NCI-H82 treated with DMSO at 0.1 percent for 48 hours (cell line): ENCODE measurements at regions not wholly inside any gene's neighbourhood (a gene's known extent, or its start where the extent isn't known, plus 50 kb on each side); places are given as distances from the start of the nearest gene placed in this dataset.
"Not testable (repeated sequence)": the region's sequence is repeated elsewhere in the genome, so short reads cannot be mapped to it uniquely, and the experiment has no call there.

ENCODE experiments used
- DNase-seq: peaks from one replicate; lab custom pipeline; 2025; ENCODE audit not compliant: unreplicated experiment; lab: John Stamatoyannopoulos, UW

DNA sequence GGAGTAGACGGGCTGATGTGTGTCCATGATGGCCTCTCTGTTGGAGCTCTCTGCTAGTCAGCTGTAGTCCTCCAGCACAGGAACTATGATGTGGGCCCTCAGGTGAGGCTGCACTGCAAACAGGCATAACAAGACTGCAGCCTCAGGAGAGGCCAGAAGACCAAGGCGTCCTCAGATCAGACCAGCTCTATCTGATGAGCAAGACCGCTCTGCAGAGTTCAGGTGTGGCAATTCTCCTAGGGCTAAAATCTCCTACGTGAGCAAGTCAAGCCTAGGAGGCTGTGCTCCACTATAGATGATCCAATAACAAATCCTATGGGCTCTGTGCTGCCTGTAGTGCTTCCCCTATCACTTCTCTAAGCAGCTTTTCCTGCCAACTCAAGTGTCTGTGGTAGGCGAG, 633.4 kb upstream of the SYNCRIP start:
- no peak for DNase-seq

DNA sequence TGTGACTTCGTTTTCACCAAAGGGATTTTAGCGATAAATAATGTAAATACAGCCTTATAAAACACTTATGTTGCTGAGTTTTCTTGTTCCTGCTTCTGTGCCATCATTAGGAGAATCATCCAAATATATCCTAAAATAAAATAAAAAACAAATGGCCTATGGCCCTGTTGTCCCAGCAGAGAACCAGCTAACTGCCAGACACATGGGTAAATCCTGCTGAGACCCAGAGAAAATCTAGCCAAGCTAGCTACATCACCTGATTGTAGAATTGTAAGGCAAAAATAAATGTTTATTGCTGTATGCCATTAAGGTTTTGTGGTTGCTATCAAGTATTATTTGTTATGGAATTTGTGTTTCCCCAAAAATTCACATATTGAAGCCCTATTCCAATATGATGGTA, 631.2 kb upstream of the SYNCRIP start:
- DNase-seq = no peak

DNA sequence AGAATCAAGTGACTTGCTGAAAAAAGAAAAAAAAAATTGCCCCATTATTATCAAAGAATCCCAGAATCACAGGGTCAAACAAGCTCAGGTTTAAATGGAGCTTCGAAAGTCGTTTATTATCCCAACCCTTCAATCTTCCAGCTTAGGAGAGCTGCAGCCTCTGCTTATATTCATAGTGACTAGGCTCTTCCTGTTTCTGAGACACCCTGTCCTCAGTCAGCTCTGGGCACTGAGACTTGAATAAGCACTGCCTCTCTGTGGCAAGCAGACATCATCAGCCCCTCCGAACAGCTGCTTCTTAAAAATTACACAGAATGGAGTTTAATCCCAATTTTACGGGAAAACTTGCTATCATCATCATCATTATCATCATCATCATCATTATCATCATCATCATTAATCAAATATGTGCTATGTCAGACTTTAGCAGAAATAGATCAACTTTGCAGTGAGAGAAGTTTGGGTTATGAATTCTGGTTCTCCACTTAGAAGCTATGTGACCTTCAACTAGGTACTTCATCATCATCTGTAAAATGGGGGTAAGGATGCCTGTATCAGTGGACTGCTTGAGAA, 614.0 kb upstream of the SYNCRIP start:
- no peak for DNase-seq

DNA sequence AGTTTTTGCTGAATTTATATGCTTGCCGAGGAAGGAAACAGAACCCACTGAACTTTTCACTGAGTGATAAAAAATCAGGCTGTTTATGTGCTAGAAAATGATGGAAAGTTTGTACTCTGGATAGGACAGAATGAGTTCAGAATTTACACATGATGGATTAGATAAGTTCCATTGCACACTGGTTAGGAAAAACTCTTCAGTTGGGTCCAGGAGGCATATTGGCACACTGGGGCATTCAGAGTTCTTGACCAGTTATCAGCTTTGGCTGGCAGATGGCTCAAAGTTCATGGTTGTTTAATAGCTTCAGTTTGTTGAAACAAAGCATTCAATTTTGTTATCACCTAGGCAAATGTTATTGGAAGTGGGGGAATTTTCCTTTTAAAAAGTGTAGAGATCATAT, 613.3 kb upstream of the SYNCRIP start:
- no peak for DNase-seq

DNA sequence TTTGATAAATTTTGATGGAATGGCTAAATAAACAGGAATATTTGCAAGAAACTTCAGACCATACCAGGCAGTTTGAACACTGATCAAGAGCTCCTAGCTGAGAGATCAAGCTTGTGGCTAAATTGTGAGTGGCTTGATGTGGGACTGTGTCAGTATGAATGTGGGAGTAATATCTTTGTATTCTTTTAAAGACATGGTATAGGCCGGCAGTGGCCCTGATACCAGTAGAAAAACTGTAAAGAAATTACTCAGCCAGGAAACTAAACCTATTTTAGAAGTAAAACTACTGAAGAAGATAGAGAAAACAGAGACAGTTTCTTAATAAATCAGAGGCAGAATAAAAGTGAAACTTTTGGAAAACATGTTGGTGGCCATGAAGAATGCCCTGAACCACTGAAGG, 608.4 kb upstream of the SYNCRIP start:
- no peak for DNase-seq

DNA sequence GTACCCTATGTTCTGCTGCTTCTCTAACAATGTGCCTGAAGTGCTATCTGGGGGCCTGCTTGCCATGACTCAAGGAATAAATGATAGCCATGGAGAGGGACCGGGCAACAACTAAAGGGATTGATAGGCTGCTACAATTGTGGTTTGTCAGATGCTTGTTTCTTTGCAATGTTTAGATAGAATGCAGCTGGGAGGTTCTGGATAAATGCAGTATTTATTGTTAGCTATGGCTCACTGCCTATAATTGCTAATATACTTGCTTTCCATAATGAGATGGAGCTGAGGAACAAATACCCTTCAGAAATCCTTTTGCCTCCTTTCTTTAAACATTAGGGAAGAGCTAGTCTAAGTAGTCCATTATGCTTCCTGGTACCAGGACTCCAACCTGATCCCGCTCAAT, 575.2 kb upstream of the SYNCRIP start:
- DNase-seq = no peak

DNA sequence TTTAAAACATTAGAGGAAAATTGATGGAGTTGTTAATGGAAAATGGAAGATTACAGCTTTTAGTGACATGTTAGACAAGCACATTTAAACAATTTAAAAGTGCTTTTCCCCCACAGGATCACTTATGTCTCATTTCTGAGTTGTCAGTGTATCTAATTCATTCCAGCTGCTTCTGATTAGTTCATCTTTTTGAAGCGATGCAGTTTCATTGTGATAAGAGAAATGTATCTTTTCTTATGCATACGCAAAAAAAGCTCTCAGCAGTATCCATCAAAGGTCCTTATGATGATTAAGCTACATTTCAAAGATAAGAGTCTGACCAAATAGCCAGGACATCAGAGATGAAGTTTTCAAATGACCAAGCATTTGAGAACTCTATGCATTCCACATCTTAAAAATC, 572.6 kb upstream of the SYNCRIP start:
- DNase-seq = no peak

DNA sequence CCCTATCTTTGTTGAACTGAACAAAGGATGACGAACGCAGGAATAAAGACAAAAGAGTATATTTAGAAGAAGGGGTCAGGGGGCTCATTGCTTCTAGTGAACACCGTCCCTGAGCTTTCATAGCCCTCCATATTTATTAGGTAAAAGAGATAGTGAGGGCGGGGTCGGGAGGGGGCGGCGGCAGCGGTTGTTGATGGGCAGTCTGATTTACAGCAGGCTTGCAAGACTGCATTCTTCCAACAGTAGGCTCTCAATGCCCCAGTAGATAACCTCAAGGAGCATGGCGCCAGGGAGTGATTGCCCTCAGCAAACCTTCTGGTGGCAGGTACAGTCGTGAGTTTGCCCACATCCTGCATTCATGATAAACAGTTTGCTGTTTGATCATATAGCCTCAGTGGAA, 563.3 kb upstream of the SYNCRIP start:
- DNase-seq = no peak

DNA sequence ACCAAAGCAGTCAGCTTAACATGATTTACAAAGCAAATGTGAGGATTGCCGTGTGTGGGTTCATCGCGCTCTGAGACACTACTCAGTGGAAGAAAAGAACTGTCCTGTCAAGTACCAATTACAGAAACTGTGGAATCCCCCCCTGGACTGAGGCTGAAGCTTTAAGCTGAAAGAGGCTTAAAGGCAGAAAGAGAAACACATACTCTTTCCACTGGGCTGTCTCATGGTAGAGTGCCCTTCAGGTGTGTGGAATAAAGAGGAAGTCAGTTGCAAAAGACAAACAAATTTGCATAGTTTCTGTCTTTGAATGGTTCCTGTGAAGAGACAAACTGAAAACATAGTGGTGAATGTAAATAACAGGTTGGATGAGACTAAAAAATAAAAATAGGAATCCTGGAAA, 560.4 kb upstream of the SYNCRIP start:
- DNase-seq = no peak

DNA sequence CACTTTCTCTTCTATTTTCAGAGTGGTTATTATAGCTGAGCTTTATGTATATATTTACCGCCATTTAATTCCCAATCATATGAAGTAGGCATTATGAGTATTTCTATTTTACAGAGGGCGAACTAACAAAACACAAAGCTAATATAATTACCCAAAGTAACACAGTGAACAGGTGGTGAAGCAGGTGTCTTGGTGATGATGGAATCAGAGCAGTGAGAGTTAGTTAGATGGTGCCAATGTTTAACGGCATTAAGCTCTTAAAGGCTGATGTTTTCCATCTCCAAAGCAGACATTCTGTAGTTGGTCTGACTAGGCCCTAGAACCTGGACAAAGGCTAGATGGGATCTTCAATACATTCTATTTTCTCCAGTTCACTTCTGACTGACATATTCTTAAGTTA, 551.1 kb upstream of the SYNCRIP start:
- DNase-seq = no peak

DNA sequence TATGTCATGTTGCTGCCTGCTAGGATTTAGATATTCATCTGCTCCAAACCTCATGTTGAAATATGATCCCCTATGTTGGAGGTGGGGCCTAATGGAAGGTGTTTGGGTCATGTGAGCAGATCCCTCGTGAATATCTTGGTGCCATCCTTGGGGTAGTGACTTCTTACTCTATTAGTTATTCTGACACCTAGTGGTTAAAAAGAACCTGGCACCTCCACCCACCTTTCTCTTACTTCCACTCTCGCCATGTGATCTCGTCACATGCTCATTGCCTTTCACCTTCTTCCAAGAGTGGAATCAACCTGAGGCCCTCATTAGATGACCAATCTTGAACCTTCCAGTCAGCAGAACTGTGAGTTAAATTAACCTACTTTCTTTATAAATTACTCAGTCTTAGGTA, 549.4 kb upstream of the SYNCRIP start:
- peak; percentile 11 for DNase-seq

DNA sequence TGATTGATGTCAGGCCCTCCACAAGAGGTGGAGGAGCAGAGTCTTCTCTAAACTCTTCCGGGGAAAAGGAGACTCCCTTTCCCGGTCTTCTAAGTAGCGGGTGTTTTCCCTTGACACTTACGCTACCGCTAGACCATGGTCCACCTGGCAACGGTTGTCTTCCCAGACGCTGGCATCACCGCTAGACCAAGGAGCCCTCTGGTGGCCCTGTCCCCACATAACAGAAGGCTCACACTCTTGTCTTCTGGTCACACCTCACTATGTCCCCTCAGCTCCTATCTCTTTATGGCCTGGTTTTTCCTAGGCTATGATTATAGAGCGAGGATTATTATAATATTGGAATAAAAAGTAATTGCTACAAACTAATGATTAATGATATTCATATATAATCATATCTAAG, 532.5 kb upstream of the SYNCRIP start:
- DNase-seq = peak; percentile 21

DNA sequence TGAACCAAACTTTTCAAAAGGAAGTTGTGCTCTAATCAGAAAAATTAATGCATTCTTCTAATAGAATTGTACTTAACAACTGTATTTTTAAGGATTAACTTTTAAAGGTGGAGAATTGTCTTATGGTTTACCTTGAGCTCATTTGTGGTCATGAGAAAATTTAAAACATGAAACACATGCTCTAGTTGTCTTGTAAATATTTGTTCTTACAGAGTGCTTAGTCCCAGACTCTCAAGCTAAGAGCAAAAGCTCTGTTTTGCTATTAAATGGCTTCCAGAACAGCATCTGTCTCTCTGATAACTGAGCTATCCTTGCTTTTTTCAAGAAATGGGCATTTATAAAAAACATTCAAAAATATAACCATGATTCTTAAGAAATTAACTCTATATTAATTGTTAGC, 512.2 kb upstream of the SYNCRIP start:
- no peak for DNase-seq

DNA sequence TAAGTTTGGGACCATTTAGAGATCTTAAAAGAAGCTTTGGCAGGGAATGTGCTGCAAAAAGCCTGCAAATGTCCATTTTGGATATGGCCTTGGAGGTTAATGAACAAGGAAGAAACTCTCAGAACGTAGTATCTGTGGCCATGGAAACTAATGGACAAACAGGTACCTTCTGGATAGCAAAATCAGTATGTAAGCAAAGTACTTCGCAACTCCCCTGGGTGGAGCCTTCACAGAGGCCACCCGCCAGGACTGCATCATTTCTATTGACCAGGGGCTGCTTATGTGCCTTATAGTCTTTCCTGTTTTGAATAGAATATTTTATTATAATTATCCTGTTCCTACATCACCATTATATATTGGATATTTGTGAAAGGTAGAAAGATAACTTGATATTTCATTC, 510.8 kb upstream of the SYNCRIP start:
- no peak for DNase-seq

DNA sequence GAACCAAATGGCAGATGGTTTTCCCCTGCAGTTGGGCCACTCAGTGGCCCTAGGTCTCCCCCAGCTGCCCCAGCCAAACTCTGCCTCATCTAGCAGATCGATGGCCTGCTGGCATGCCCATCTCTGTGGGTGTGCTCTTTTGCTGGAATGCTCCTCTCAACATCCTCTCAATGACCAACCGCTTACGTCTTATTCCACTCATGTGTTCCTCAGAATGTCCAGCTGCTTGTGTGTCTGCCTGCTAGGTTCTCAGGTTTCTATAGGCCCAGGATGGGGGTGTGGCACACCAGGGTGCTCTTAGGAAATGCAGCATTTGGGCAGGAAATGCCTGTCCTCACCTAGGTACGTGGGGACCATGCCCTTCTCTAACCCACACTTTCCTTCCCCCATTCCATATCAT, 509.9 kb upstream of the SYNCRIP start:
- no peak for DNase-seq

DNA sequence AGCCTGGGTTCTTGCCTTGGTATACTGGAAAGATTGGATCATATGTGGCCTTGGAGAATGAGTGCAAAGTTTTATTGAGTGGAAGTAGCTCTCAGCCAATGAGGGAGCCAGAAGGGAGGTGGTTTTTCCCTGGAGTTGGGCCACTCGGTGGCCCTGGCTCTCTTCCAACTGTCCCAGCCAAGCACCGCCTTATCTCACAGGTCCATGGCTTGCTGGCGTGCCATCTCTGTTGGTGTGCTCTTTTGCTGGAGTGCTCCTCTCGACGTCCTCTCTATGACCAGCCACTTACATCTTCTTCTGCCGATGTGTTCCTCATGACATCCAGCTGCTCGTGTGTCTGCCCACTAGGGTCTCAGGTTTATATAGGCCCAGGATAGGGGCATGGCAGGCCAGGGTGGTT, 505.9 kb upstream of the SYNCRIP start:
- DNase-seq = no peak

DNA sequence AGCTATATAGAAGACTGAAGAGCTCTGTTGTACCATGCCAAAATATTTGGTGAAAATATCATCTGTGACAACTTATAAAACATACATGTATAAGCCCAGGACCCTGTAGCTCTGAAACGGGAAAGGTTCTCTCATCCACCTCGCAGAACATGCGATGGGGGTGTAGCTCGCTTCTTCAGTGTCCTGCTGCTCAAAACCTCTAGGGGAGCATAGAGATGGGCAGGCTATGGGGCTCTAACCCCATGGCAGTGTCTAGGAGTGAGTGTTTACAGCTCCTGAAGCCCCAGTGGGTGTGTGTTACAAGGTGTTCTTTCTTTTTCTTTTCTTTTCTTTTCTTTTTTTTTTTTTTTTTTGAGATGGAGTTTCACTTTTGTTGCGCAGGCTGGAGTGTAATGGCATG, 505.2 kb upstream of the SYNCRIP start:
- no peak for DNase-seq

DNA sequence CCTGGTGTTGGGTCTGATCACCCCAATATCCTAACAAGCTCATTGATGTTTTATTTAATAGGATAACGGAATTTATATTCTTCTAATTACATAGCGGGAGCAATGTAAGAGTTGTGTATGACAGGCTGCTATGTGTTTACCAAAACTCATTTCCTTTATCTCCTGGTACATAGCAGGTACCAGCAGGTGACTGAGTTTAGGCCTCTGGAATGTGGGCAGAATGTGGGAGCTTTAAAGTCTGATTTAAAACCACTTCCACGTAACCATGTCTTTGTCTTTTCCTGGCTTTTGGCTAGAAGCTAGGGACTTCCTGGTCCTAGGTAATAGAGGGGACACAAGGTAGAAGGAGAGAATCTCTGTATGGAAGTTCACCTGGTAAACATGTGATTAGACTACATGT, 504.6 kb upstream of the SYNCRIP start:
- no peak for DNase-seq

DNA sequence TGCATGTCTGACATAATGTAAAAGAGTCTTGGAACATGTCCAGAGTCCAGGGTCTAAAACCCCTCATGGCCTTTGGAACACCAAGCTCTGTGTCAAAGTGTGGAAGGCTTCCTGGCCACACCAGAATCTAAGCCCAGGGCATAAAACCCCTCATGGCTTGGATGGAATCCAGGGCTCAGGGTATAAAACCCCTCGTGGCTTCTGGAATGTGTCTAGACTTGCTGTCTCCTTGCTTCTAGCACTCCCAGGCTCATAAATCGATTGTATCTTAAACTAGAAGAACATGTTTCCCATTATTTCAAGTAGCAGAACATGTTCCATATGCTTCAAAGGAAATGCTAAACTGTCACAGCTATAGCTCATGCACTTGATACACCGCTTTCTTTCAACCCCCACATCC, 504.1 kb upstream of the SYNCRIP start:
- DNase-seq = not testable (repeated sequence)

DNA sequence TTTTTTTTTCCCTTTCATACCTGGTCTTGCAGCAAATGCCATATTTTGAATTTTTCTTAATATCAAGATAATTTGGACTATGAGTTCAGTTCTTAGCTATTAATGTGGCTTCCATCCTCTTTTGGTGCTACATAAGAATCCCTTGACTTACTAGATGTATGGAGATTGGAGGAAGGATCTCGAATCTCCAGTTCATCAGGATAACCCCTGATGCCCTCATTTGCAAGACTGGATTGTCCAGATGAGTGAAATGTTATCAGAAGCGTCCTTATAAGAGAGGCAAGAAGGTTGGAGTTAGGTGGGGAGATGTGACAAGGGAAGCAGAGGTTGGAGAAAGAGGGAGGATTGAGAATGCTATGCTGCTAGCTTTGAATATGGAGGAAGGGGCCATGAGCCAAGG, 499.6 kb upstream of the SYNCRIP start:
- no peak for DNase-seq

DNA sequence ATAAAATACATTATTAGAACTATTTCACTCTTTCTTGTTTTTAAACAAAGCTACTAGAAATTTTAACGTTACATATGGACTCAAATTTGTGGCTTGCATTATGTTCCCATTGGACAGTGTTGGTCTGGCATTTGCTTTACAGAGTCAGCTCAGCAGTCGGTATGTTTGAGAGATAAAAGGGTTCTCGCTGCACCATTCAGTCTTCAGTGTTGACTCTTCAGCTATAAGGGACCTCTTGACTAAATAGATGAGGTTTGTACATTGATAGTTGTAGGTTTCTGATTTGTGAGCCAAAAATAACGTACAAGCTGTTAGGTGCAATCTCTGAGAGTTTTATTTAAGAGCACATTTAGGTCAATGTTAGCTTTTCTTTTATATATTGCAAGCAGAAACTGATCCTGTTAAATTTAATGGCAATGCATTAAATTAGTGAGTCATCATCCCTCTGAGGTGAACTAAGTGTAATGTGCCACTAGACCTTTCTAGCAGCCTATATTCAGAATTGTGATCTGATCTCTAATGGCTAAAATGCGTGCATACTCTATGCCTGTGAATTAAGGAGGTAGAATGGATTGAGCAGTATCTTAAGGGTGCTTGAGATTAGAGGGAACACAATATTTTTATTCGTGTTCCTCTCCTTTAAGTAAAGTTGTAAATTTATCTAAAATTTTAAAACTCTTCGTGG, 485.6 kb upstream of the SYNCRIP start:
- no peak for DNase-seq

DNA sequence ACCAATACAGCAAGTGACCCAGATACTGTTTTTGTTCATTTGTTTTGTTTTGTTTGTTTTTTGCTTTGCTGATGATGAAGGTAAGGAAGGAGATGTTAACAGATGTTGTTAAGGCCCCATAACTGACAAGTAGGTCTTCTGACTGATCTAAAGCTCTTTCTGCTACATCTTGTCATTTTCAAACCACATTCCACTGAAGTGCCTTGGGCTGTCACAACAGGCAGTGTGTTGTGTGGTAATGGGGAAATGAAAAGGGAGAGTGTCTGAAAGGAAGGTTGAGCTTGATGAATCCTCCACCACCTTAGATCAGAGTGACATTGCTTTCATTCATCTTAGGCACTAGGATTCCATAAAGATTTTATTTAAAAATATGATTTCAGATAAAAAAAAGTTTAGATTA, 479.4 kb upstream of the SYNCRIP start:
- DNase-seq = no peak

DNA sequence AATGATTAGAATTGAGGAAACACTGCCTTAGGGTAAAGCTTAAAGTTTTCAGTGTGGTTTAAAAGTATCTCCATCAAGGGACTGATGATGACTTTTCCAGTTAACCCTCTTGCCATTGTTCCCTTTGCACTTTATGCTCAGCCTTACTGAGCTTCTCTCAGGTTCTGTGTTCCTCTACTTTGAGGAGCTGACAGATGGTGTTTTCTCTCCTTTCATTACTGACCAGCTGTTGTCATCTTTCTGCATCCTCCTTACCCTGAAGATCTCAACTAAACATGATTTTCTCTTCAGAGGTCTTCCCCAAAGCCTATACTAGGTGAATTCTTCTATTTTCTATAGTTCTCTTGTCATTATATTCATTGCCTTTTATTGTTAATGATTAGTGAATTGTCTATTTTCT, 475.6 kb upstream of the SYNCRIP start:
- DNase-seq = peak; percentile 68
